CD14-positive monocyte (primary cell): ENCODE measurements at regions not wholly inside any gene's neighbourhood (a gene's known extent, or its start where the extent isn't known, plus 50 kb on each side); places are given as distances from the start of the nearest gene placed in this dataset.

ENCODE experiments used
- DNase-seq, 3 donors: peaks; one replicate each; pipeline ENCODE4 v3.0.0-alpha.2; 2011 to 2022
- H2AFZ ChIP-seq: 2 replicates; pipeline ENCODE4 v1.6.0; 2012; ENCODE audit warnings: mild to moderate bottlenecking, low read depth, low read length, inconsistent platforms; ENCODE audit not compliant: insufficient read depth, poor library complexity, severe bottlenecking
- H3K27ac ChIP-seq, 2 donors: 1 replicate in 1 of 2; 2 replicates in 1 of 2; pipeline ENCODE4 v1.5.1; 2012 to 2013; ENCODE audit warnings: low read length in 2 of 2, control low read depth in 1 of 2, inconsistent platforms in 1 of 2, low read depth in 1 of 2, mild to moderate bottlenecking in 1 of 2
- H3K27me3 ChIP-seq, 2 donors: one replicate each; pipeline versions ENCODE4 v1.6.0 to v1.6.1; 2011 to 2013; ENCODE audit warnings: low read length in 2 of 2; ENCODE audit not compliant: control insufficient read depth in 2 of 2, insufficient read depth in 2 of 2
- H3K36me3 ChIP-seq, 2 donors: replicated peaks in 1 of 2; 1 replicate in 1 of 2; 2 replicates in 1 of 2; pipeline versions ENCODE4 v1.5.1 to v1.6.1; 2012 to 2013; ENCODE audit warnings: low read length in 2 of 2, control low read depth in 1 of 2, inconsistent platforms in 1 of 2, mild to moderate bottlenecking in 1 of 2; ENCODE audit not compliant: insufficient read depth in 2 of 2, control insufficient read depth in 1 of 2
- H3K4me1 ChIP-seq, 2 donors: 1 replicate in 1 of 2; 2 replicates in 1 of 2; pipeline versions ENCODE4 v1.5.1 to v1.6.1; 2012 to 2013; ENCODE audit warnings: low read length in 2 of 2, control low read depth in 1 of 2, inconsistent platforms in 1 of 2, mild to moderate bottlenecking in 1 of 2, moderate library complexity in 1 of 2; ENCODE audit not compliant: insufficient read depth in 2 of 2, control insufficient read depth in 1 of 2
- H3K4me2 ChIP-seq: replicated peaks from 2 replicates; pipeline ENCODE3; 2012; ENCODE audit warnings: low read length, moderate library complexity, mild to moderate bottlenecking; ENCODE audit not compliant: poor library complexity, severe bottlenecking; ENCODE audit errors: extremely low read depth
- H3K4me3 ChIP-seq, 3 experiments: fragments of 200-600 bp in 1 of 3; sonication (generic) in 1 of 3; replicated peaks in 1 of 3; 1 replicate in 2 of 3; 2 replicates in 1 of 3; pipeline ENCODE4 v1.5.1; 2011 to 2013; ENCODE audit warnings: low read length in 3 of 3, mild to moderate bottlenecking in 3 of 3, control low read depth in 2 of 3, low read depth in 2 of 3, inconsistent platforms in 1 of 3, moderate library complexity in 1 of 3
- H3K79me2 ChIP-seq: 2 replicates; pipeline ENCODE4 v1.6.0; 2012; ENCODE audit warnings: mild to moderate bottlenecking, control low read depth, inconsistent platforms, low read length, moderate library complexity; ENCODE audit not compliant: insufficient read depth
- H3K9ac ChIP-seq: 2 replicates; pipeline ENCODE4 v1.6.0; 2017; ENCODE audit warnings: low read length, mild to moderate bottlenecking; ENCODE audit not compliant: insufficient read depth, poor library complexity, severe bottlenecking
- H3K9me3 ChIP-seq, 2 donors: replicated peaks in 1 of 2; 1 replicate in 1 of 2; 2 replicates in 1 of 2; pipeline versions ENCODE4 v1.5.1 to v1.6.1; 2012 to 2013; ENCODE audit warnings: low read length in 2 of 2, control low read depth in 1 of 2; ENCODE audit not compliant: control insufficient read depth in 1 of 2, insufficient read depth in 1 of 2
- H4K20me1 ChIP-seq: 2 replicates; pipeline ENCODE4 v1.6.0; 2012; ENCODE audit warnings: mild to moderate bottlenecking, low read length, control low read depth, moderate library complexity; ENCODE audit not compliant: insufficient read depth
- H3K27ac Mint-ChIP-seq, 7 donors: one replicate each; pipeline ENCODE4 v1.8.0; 2020; ENCODE audit warnings: mild to moderate bottlenecking in 7 of 7, mixed read lengths in 7 of 7, moderate library complexity in 6 of 7, inconsistent platforms in 2 of 7
- H3K27me3 Mint-ChIP-seq, 3 donors: one replicate each; pipeline ENCODE4 v1.8.0; 2021 to 2022; ENCODE audit warnings: low read depth in 3 of 3, mild to moderate bottlenecking in 3 of 3, mixed read lengths in 3 of 3, moderate library complexity in 3 of 3, inconsistent platforms in 1 of 3
- H3K36me3 Mint-ChIP-seq, 2 donors: one replicate each; pipeline ENCODE4 v1.8.0; 2020; ENCODE audit warnings: mixed read lengths in 2 of 2, inconsistent platforms in 1 of 2, mild to moderate bottlenecking in 1 of 2
- H3K4me1 Mint-ChIP-seq: one replicate; pipeline ENCODE4 v1.8.0; 2020; ENCODE audit warnings: mild to moderate bottlenecking, mixed read lengths
- H3K4me3 Mint-ChIP-seq, 2 donors: one replicate each; pipeline ENCODE4 v1.8.0; 2020; ENCODE audit warnings: mild to moderate bottlenecking in 2 of 2, mixed read lengths in 2 of 2, moderate library complexity in 1 of 2
- H3K9me3 Mint-ChIP-seq, 7 donors: one replicate each; pipeline ENCODE4 v1.8.0; 2020 to 2022; ENCODE audit warnings: mixed read lengths in 7 of 7, mild to moderate bottlenecking in 6 of 7, moderate library complexity in 6 of 7, inconsistent platforms in 2 of 7
- WGBS: methylation state at CpG from one replicate; pipeline ENCODE4 v1.1.5; 2013; ENCODE audit warnings: missing lambda C conversion rate; ENCODE audit not compliant: insufficient coverage; 5-methylcytosine and 5-hydroxymethylcytosine counted together
- intact Hi-C, 2 donors: fragments of 100-400 bp; cut with micrococcal nuclease; formaldehyde crosslinking; loops; one replicate each; pipeline versions ENCODE4 v1.15.0 to v1.15.1; 2023
- TF ChIP-seq, protein P1 (sequence below): fragments of 200-600 bp; IDR thresholded peaks from one replicate; pipeline ENCODE4 v1.8.0; 2022; ENCODE audit warnings: antibody characterized with exemption, mild to moderate bottlenecking

DNA sequence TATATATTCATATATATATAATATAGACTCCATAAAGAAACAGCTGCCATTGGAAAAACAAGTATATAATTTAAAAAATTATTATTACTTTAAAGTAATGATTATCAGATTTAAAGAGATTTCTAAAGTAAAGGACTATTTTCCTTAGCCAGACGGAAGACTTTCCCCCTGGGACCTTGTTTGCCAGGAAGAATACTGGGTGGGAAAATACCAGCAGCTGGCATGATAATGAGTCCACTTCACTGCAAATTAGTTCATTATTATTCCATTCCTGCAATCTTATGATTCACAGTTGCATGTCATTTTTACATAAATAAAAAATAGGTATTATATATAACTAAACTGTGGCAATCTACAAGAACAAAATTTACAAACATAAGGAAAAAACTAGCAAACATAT lies 339.8 kb upstream of the CDH7 start:
- Mint-ChIP-seq H3K27me3 (no peaks in the 10 kb centered on the region), H3K4me1 (no peaks in the 10 kb centered on the region), H3K9me3 (peaks cover 0 to 3% (median 0%) of the 10 kb centered on the region in 7 donors), H3K27ac (no peak overlapping the region), H3K4me3 (no peak overlapping the region), H3K36me3 (no peaks in the 10 kb centered on the region)
- Histone ChIP-seq H3K9ac (no peak overlapping the region), H3K36me3 (no peaks in the 10 kb centered on the region), H3K9me3 (no peaks in the 10 kb centered on the region), H4K20me1 (no peaks in the 10 kb centered on the region), H3K4me3 (no peak overlapping the region), H3K27me3 (no peaks in the 10 kb centered on the region), H3K4me1 (no peaks in the 10 kb centered on the region), H3K27ac (no peak overlapping the region), H3K79me2 (no peaks in the 10 kb centered on the region), H3K4me2 (no peak overlapping the region), H2AFZ (no peak overlapping the region)
- no CpG with 5 or more reads among the region's 1 CpG for WGBS
- TF ChIP-seq, protein P1, sequence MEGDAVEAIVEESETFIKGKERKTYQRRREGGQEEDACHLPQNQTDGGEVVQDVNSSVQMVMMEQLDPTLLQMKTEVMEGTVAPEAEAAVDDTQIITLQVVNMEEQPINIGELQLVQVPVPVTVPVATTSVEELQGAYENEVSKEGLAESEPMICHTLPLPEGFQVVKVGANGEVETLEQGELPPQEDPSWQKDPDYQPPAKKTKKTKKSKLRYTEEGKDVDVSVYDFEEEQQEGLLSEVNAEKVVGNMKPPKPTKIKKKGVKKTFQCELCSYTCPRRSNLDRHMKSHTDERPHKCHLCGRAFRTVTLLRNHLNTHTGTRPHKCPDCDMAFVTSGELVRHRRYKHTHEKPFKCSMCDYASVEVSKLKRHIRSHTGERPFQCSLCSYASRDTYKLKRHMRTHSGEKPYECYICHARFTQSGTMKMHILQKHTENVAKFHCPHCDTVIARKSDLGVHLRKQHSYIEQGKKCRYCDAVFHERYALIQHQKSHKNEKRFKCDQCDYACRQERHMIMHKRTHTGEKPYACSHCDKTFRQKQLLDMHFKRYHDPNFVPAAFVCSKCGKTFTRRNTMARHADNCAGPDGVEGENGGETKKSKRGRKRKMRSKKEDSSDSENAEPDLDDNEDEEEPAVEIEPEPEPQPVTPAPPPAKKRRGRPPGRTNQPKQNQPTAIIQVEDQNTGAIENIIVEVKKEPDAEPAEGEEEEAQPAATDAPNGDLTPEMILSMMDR: no peak
- no peak for DNase-seq
- intact Hi-C loops: no loop called here

DNA sequence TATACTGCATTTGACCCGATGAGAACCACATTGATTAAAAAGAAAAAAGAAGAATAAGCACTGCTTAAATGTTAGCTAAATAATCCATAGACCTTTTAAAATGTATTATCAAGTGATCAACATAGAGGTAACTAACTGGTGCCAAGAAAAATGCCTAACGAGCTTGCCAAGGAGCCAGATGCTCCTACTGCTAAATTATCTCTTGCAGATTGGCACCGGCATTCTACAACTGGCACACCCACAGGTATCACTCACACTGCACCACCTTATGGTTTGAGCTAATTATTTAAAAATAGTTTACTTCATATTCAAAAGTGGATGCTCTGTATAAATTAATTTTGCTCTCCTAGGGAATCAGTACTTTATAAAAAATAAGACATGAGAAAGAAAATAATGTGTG lies 341.6 kb upstream of the CDH7 start:
- no peaks in the 10 kb centered on the region for H3K36me3 ChIP-seq

More for the DNA sequence above, 341.6 kb upstream of the CDH7 start:
- H2AFZ ChIP-seq: no peak overlapping the region
- no peaks in the 10 kb centered on the region for H4K20me1 ChIP-seq
- no peak overlapping the region for H3K27ac ChIP-seq
- Mint-ChIP-seq H3K4me3 (no peak overlapping the region), H3K27me3 (no peaks in the 10 kb centered on the region), H3K9me3 (peaks cover 0 to 3% (median 0%) of the 10 kb centered on the region in 7 donors), H3K4me1 (no peaks in the 10 kb centered on the region), H3K27ac (no peak overlapping the region), H3K36me3 (no peaks in the 10 kb centered on the region)
- DNase-seq: no peak
- no peaks in the 10 kb centered on the region for H3K79me2 ChIP-seq
- H3K9me3 ChIP-seq: no peaks in the 10 kb centered on the region
- H3K4me3 ChIP-seq: no peak overlapping the region
- H3K27me3 ChIP-seq: no peaks in the 10 kb centered on the region
- TF ChIP-seq, protein P1: no peak
- H3K4me1 ChIP-seq: no peaks in the 10 kb centered on the region
- no peak overlapping the region for H3K4me2 ChIP-seq
- WGBS: no CpG with 5 or more reads among the region's 3 CpGs
- H3K9ac ChIP-seq: no peak overlapping the region
- intact Hi-C loops: no loop called here
